GM19025 (cell line): ENCODE measurements at regions not wholly inside any gene's neighbourhood (a gene's known extent, or its start where the extent isn't known, plus 50 kb on each side); places are given as distances from the start of the nearest gene placed in this dataset.
A peak's percentile ranks its signal among the peaks of the same experiment; 100 is the strongest.

Experiments
- ATAC-seq: cut with Tn5 transposase; IDR thresholded peaks from one replicate; pipeline ENCODE4 v1.9.1; 2021; ENCODE audit warnings: mild to moderate bottlenecking, low read depth, moderate library complexity; ENCODE audit not compliant: unreplicated experiment

GRCh38 chr12:125689576-125690410, 624.6 kb downstream of the AACS start:
- no peak for ATAC-seq

DNA sequence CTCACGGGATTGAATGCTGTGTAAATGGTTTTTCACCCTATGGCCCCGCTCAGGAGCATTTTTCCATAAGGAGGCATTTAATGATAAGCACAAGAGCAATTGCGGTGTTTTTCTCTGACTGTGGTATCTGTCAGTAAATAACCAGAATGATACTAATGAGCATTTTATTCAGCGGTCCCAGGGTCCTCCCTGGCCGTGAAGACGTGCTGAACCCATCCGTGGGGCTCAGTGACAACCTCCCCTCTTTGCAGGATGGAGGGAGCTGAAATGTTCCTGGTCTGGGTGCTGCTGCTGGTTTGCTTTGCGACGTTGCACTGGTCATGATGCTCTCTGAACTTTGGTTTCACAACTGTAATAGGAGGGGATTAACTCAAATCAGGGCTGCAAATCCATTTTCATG, 625.6 kb downstream of the AACS start:
- ATAC-seq = no peak

DNA sequence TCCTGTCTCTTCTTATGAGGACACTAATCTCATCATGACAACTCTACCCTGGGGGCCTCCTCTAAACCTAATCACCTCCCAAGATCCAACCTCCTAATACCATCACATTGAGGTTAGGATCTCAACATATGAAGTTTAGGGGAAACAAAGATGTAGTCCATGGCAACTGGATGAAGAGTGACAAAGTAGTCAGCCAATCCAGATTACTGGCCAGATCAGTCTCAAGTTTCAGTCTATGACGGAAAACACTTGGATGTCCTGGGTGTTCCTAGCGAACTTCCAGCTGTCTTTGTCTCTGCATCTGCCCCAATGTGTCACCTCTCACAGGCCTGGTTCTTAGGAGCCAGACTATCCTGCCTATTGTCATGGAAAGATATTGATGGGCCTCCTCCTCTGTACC, 630.8 kb downstream of the AACS start:
- no peak for ATAC-seq

DNA sequence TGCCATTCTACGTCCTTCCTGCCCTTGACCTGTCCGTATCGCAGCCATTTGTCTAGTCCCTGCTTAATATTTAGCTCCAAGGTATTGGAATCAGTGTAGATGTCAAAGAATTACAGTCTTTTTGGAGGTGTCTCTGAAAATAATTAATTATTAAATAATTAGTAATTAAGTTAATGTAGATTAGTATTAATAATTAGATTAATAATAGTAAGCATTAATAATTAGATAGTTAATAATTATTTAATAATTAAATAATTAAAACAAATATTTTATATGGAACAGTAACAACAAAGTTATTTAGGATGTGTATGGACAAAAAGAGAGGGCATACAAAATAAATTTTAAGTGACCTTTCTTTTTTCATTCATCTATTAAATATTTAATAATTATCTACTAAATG, 639.6 kb downstream of the AACS start:
- no peak for ATAC-seq

- no peak for ATAC-seq
Observed at GRCh38 chr12:125720961-125721360, 655.7 kb downstream of the AACS start.

DNA sequence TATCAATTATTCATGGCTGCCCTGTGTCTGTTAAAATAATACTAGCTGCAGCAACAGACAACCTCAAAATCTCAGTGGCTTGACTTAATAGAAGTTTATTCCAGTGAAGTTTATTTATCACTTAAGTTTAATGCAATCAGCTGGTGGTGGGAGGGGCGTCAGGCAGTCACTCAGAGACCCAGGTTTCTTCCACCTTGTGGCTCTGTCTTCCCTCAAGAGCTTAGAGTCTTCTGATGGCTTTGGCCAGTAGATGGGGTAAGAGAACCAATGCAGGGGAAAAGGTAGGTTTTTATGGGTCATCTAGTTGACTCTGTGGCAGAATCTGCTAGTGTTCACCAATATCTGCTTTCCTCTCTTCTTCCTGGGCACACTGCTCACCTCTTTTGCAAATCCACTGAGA, 668.9 kb downstream of the AACS start:
- no peak for ATAC-seq

DNA sequence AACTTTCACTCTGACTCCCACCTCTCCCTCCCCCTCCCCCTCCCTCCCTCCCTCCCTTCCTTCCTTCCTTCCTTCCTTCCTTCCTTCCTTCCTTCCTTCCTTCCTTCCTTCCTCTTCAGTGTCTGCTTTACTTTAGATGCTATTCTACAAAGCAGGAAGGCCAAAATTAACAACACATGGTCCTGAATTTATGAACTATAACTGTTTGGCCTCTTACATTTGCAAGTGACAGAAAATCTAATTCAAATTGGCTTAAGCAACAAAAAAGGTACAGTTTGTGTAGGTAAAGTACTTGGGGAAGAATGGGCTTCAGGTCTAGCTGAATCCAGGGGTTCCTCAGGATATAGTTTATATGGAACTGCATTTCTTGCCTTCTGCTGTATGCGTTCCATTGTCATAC, 673.0 kb downstream of the AACS start:
- no peak for ATAC-seq

DNA sequence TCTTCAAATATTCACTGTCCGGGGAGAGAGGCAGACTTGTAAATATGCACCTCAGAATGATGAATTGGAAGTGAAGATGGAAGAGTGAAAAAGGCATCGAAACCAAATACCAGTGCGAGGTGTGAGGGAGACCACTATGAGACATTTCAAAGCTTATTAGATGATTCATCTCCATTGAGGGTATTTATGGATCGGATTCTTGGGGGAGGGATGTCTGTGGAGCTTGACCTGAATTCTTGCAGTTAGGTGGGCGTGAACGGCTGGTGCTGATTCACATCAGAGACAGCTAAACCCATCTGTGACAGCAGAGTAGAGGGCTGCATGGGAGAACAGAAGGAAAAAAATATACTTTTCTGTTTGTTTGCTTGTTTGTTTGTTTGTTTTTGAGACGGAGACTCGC, 677.2 kb downstream of the AACS start:
- no peak for ATAC-seq

GRCh38 chr12:125744201-125744600, 679.0 kb downstream of the AACS start:
- ATAC-seq = no peak

GRCh38 chr12:125755512-125755911, 690.3 kb downstream of the AACS start:
- ATAC-seq = no peak

DNA sequence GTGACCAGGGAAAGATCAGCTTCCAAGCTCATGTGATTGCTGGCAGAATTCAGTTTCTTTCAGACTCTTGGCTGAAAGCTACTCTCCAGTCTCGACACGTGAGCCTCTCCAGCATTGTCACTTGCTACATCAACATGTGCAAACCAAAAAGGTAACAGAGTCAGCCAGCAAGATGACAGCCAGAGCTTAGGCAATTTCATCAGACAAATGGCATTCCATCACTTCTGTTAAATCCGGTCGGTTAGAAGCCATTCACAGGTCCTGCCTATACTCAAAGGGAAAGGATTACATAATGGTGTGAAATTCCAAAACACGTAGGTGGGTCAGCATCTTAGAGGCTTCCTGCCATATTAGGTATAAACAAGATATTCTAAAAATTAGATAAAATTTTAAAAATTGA, 700.9 kb downstream of the AACS start:
- no peak for ATAC-seq

- ATAC-seq = no peak
Observed at GRCh38 chr12:125772403-125772802, 707.2 kb downstream of the AACS start.

GRCh38 chr12:125773033-125773640, 707.9 kb downstream of the AACS start:
- ATAC-seq = peak; percentile 69

GRCh38 chr12:125775507-125775906, 710.3 kb downstream of the AACS start:
- ATAC-seq = no peak

- no peak for ATAC-seq
Observed at GRCh38 chr12:125776212-125776611, 711.0 kb downstream of the AACS start.

DNA sequence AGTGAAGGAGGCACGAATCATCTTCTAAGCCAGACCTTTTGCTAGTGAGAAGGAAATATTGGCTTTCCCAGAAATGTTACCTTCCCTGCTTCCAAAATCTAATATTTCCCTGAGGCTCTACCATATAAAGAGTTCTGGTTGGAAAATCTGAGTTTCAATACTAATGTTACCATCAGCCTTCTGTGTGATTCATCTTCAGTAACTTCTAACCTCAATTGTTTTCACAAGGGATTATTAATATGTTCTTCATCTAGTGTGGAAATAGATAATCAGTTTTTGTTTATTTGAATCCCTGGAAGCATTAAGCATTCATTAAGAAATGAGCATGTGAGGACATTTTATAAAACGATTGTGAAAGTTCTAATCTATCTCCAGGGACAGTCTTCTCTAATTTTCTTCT, 720.9 kb downstream of the AACS start:
- ATAC-seq = no peak

GRCh38 chr12:125794401-125794800, 729.2 kb downstream of the AACS start:
- no peak for ATAC-seq

GRCh38 chr12:125797421-125798175, 732.4 kb downstream of the AACS start:
- ATAC-seq = no peak

DNA sequence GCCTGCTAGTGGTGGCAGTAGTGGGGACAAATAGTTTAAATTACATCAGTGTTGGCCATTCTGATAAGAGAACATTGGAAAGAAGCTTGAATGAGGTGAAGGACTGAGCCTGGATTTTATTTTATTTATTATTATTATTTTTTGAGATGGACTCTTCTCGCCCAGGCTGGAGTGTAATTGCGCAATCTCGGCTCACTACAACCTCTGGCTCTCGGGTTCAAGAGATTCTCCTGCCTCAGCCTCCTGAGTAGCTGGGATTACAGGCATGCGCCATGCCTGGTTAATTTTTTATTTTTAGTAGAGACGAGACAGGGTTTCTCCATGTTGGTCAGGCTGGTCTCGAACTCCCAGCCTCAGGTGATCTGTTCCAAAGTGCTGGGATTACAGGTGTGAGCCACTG, 739.4 kb downstream of the AACS start:
- ATAC-seq = no peak

GRCh38 chr12:125824276-125824675, 759.0 kb downstream of the AACS start:
- no peak for ATAC-seq

GRCh38 chr12:125835852-125836251, 770.6 kb downstream of the AACS start:
- ATAC-seq = no peak

GRCh38 chr12:125836647-125837046, 771.4 kb downstream of the AACS start:
- ATAC-seq = no peak
